OCI-LY7 (cell line): ENCODE measurements at regions not wholly inside any gene's neighbourhood (a gene's known extent, or its start where the extent isn't known, plus 50 kb on each side); places are given as distances from the start of the nearest gene placed in this dataset.

ENCODE experiments used
- EZH2phosphoT487 ChIP-seq: fragments of 200-600 bp; sonication (generic); IDR thresholded peaks from 2 replicates; pipeline ENCODE4 v1.6.1; 2018; ENCODE audit warnings: low read depth, borderline replicate concordance, mild to moderate bottlenecking, mixed run types, antibody characterized with exemption, low read length, moderate library complexity, mixed read lengths
- TF ChIP-seq, protein P1 (sequence below): fragments of 200-600 bp; sonication (generic); conservative IDR thresholded peaks from 2 replicates; pipeline ENCODE4 v1.5.1; 2014; ENCODE audit warnings: mild to moderate bottlenecking, antibody characterized with exemption, low read length, moderate library complexity, mixed read lengths

DNA sequence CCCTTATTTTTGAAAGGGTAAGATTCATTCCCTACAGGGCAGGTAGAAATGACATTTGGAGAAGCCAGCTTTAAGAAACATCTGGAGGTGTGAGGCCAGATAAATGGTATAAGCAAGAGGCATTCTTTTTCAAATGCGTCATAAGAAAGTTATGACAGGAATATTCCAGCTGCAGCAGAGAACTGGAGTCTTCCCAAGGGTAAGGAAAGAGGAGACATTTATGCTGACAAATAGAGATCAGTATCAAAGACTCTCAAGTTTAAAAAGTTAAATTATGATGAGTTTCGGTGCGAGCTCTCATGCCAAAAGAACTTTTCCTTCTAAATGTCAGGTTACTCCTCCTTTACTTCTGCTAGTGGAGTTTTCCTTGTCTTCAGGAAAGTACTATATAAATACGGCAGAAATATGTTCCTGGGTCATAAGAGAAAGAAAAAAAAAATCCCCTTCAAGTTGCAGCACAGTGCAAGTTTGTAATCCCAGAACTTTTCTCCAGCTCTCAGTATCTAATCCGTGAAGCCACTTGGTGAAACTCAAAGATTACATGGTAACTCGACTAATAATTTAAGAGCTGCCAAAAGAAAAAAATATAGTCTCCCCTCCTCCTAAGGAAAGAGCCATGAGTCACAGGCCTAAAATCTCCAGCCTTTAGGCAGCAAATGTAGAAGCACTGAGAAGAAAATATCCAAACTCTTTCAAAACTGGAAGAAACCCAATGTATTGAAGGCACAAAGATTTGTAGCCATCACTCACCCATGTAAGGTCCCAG is 428.1 kb downstream of the MEIS1 start:
- TF ChIP-seq, protein P1, sequence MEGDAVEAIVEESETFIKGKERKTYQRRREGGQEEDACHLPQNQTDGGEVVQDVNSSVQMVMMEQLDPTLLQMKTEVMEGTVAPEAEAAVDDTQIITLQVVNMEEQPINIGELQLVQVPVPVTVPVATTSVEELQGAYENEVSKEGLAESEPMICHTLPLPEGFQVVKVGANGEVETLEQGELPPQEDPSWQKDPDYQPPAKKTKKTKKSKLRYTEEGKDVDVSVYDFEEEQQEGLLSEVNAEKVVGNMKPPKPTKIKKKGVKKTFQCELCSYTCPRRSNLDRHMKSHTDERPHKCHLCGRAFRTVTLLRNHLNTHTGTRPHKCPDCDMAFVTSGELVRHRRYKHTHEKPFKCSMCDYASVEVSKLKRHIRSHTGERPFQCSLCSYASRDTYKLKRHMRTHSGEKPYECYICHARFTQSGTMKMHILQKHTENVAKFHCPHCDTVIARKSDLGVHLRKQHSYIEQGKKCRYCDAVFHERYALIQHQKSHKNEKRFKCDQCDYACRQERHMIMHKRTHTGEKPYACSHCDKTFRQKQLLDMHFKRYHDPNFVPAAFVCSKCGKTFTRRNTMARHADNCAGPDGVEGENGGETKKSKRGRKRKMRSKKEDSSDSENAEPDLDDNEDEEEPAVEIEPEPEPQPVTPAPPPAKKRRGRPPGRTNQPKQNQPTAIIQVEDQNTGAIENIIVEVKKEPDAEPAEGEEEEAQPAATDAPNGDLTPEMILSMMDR = no peak
- no peak for TF ChIP-seq EZH2phosphoT487
